ENCODE measurements at regions not wholly inside any gene's neighbourhood (a gene's known extent, or its start where the extent isn't known, plus 50 kb on each side); places are given as distances from the start of the nearest gene placed in this dataset.

GRCh38 chr10:21261842-21262294, 263.6 kb downstream of the SKIDA1 start:
- H3K27ac ChIP-seq (ENCODE audit: insufficient read depth, low read length), result no peak overlapping the region
- no peaks in the 10 kb centered on the region for H3K36me3 ChIP-seq (ENCODE audit: control insufficient read depth, insufficient read depth, low read length)
- H4K20me1 ChIP-seq (ENCODE audit: control insufficient read depth, extremely low read depth, insufficient read depth, low read length), result no peaks in the 10 kb centered on the region
- no peak overlapping the region for H3K9ac ChIP-seq (ENCODE audit: insufficient read depth, low read length)
- H3K27me3 ChIP-seq (ENCODE audit: control insufficient read depth, insufficient read depth, low read length), result no peaks in the 10 kb centered on the region
- H3K4me3 ChIP-seq (replicated peaks in 1 of 4; ENCODE audit: control extremely low read depth in 1 of 4, insufficient read depth in 1 of 4, low read depth in 3 of 4, low read length in 4 of 4), result no peak overlapping the region
- no peak for TF ChIP-seq CTCF (conservative IDR thresholded peaks at IDR 0.05 in 1 of 2, IDR thresholded peaks at IDR 0.05 in 1 of 2; ENCODE audit: low read depth in 1 of 2, low read length in 2 of 2)
- no peaks in the 10 kb centered on the region for H3K4me1 ChIP-seq (ENCODE audit: control insufficient read depth, extremely low read depth, insufficient read depth, low read length)
- peak in 1 of 2 donors; percentile 16 for DNase-seq (ENCODE audit: low read depth in 2 of 2)
- H3K4me2 ChIP-seq (ENCODE audit: extremely low read depth, insufficient read depth, low read length), result no peak overlapping the region
- no peaks in the 10 kb centered on the region for H3K79me2 ChIP-seq (ENCODE audit: control insufficient read depth, insufficient read depth, low read length)
- H3K9me3 ChIP-seq (ENCODE audit: control insufficient read depth, insufficient read depth, low read depth, low read length), result no peaks in the 10 kb centered on the region
- H2AFZ ChIP-seq (ENCODE audit: low read length), result no peak overlapping the region

- Histone ChIP-seq H3K27me3 (ENCODE audit: control insufficient read depth, insufficient read depth, low read length) (no peaks in the 10 kb centered on the region), H3K4me2 (ENCODE audit: extremely low read depth, insufficient read depth, low read length) (peak overlapping the region; percentile 44), H4K20me1 (ENCODE audit: control insufficient read depth, extremely low read depth, insufficient read depth, low read length) (no peaks in the 10 kb centered on the region), H3K9ac (ENCODE audit: insufficient read depth, low read length) (no peak overlapping the region), H3K4me3 (replicated peaks in 1 of 4; ENCODE audit: control extremely low read depth in 1 of 4, insufficient read depth in 1 of 4, low read depth in 3 of 4, low read length in 4 of 4) (peak overlapping the region in 1 of 4 experiments; percentile 28), H3K36me3 (ENCODE audit: control insufficient read depth, insufficient read depth, low read length) (no peaks in the 10 kb centered on the region), H3K9me3 (ENCODE audit: control insufficient read depth, insufficient read depth, low read depth, low read length) (no peaks in the 10 kb centered on the region), H2AFZ (ENCODE audit: low read length) (peak overlapping the region; percentile 35), H3K79me2 (ENCODE audit: control insufficient read depth, insufficient read depth, low read length) (no peaks in the 10 kb centered on the region), H3K27ac (ENCODE audit: insufficient read depth, low read length) (no peak overlapping the region), H3K4me1 (ENCODE audit: control insufficient read depth, extremely low read depth, insufficient read depth, low read length) (no peaks in the 10 kb centered on the region)
- TF ChIP-seq CTCF (conservative IDR thresholded peaks at IDR 0.05 in 1 of 2, IDR thresholded peaks at IDR 0.05 in 1 of 2; ENCODE audit: low read depth in 1 of 2, low read length in 2 of 2), result peak in 1 of 2 donors; percentile 5
- no peak for TF ChIP-seq EZH2 (IDR thresholded peaks at IDR 0.05; ENCODE audit: low read length, missing control alignments)
- DNase-seq (ENCODE audit: low read depth in 2 of 2), result peak in 1 of 2 donors; percentile 25
Observed at GRCh38 chr10:21260506-21261149, 264.9 kb downstream of the SKIDA1 start.

GRCh38 chr10:21260066-21260465, 265.4 kb downstream of the SKIDA1 start:
- TF ChIP-seq EZH2 (IDR thresholded peaks at IDR 0.05; ENCODE audit: low read length, missing control alignments), result no peak
- no peak for TF ChIP-seq CTCF (conservative IDR thresholded peaks at IDR 0.05 in 1 of 2, IDR thresholded peaks at IDR 0.05 in 1 of 2; ENCODE audit: low read depth in 1 of 2, low read length in 2 of 2)
- no peaks in the 10 kb centered on the region for H3K27me3 ChIP-seq (ENCODE audit: control insufficient read depth, insufficient read depth, low read length)
- H3K36me3 ChIP-seq (ENCODE audit: control insufficient read depth, insufficient read depth, low read length), result no peaks in the 10 kb centered on the region
- peak overlapping the region; percentile 25 for H3K4me2 ChIP-seq (ENCODE audit: extremely low read depth, insufficient read depth, low read length)
- H2AFZ ChIP-seq (ENCODE audit: low read length), result no peak overlapping the region
- no peaks in the 10 kb centered on the region for H3K9me3 ChIP-seq (ENCODE audit: control insufficient read depth, insufficient read depth, low read depth, low read length)
- H3K9ac ChIP-seq (ENCODE audit: insufficient read depth, low read length), result no peak overlapping the region
- H4K20me1 ChIP-seq (ENCODE audit: control insufficient read depth, extremely low read depth, insufficient read depth, low read length), result no peaks in the 10 kb centered on the region
- H3K27ac ChIP-seq (ENCODE audit: insufficient read depth, low read length), result no peak overlapping the region
- peak in 1 of 2 donors; percentile 28 for DNase-seq (ENCODE audit: low read depth in 2 of 2)
- H3K79me2 ChIP-seq (ENCODE audit: control insufficient read depth, insufficient read depth, low read length), result no peaks in the 10 kb centered on the region
- no peak overlapping the region for H3K4me3 ChIP-seq (replicated peaks in 1 of 4; ENCODE audit: control extremely low read depth in 1 of 4, insufficient read depth in 1 of 4, low read depth in 3 of 4, low read length in 4 of 4)
- H3K4me1 ChIP-seq (ENCODE audit: control insufficient read depth, extremely low read depth, insufficient read depth, low read length), result no peaks in the 10 kb centered on the region
